AG08396 (cell line): ENCODE measurements at regions not wholly inside any gene's neighbourhood (a gene's known extent, or its start where the extent isn't known, plus 50 kb on each side); places are given as distances from the start of the nearest gene placed in this dataset.

ENCODE experiments used
- DNase-seq: peaks from one replicate; pipeline ENCODE4 v3.0.0; 2012; ENCODE audit warnings: low spot score, mixed read lengths

DNA sequence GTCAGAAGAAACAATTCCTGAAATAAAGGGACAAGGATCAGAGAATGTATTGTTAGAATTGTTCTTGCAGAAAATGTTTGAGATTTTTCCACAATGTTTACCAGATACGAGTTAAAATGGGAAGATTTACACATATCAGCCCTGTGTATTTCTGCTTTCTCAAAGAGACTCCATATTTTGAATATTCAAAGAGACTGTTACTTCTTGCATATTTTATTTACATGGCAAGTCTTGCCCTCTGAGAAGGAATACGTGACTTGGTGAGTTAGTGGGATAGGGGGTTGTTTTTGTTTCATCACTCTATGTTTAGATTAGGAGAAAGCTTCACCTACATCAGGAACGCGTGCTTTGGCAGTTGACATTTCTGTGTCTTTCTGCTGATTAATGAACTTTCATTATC lies 56.1 kb upstream of the ZDHHC17 start:
- no peak for DNase-seq

- no peak for DNase-seq
Measured at GRCh38 chr12:76708296-76708695, 55.6 kb upstream of the ZDHHC17 start.

DNA sequence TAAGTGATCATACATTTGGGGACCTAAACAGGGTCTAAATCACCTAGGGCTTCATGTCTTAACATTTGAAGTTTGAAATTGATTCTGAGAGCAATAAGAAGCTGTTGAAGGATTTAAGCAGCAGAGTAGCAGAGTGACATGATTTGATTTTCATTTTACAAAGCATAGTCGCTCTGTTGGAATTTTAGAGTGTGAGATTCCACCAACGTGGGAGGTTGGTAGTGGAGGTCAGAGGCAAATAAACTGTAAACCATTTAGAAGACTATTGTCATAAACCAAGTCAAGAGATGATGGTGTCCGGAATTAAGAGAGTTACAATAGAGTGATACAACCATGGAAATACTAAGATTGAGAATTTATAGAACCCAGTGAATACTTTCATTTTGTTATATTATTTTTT lies 52.7 kb upstream of the ZDHHC17 start:
- DNase-seq: no peak

- no peak for DNase-seq
Measured at GRCh38 chr12:76713130-76713529, 50.8 kb upstream of the ZDHHC17 start.

DNA sequence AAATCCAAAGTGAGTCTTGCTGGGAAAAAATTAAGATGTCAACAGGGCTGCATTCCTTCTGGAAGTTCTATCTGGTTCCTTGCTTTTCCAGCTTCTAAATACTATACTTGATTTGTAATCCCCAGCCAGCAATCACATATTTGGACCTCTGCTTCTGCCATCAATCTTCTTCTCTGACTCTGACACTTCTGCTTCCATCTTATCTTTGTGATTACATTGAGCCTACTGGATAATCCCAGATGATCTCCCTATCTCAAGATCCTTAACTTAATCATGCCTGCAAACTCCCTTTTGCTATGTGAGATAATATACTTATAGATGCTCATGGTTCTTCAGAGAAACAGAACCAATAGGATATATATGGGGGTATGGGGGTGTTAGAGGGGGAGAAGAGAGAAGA lies 49.9 kb upstream of the ZDHHC17 start:
- DNase-seq: no peak
